SK-N-MC (cell line): ENCODE measurements at regions not wholly inside any gene's neighbourhood (a gene's known extent, or its start where the extent isn't known, plus 50 kb on each side); places are given as distances from the start of the nearest gene placed in this dataset.

ENCODE experiments used
- EZH2 ChIP-seq: fragments of 200-600 bp; sonication (generic); IDR thresholded peaks from one replicate; pipeline ENCODE4 v1.6.1; 2017; ENCODE audit warnings: antibody characterized with exemption
- FOXP2 ChIP-seq: optimal IDR thresholded peaks from 2 replicates; pipeline ENCODE3; 2011; ENCODE audit warnings: mild to moderate bottlenecking, moderate library complexity; ENCODE audit not compliant: insufficient read depth; ENCODE audit errors: extremely low read length, control extremely low read depth
- POLR2AphosphoS5 ChIP-seq: IDR thresholded peaks from 2 replicates; pipeline ENCODE4 v1.6.1; 2012; ENCODE audit warnings: mild to moderate bottlenecking, low read depth, low read length, borderline replicate concordance

DNA sequence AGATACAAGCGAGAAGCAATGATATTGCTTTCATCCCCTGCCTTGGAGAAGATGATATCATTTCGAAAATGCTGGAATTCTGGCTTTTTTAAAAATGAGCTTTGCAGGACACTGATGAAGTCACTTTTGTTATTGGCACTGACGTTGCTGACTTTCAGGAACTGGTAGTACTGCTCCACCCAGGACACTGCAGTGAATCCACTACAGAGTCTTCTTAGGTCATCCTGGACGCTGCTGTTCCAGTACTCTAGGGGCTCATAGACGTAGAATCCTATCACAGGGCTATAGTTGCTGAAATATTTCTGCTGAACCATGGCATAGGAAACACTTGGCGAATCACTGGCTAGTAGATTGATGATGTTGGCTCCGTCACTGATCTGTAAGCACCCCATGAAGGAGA is 97.2 kb downstream of the OPN5 start:
- no peak for TF ChIP-seq EZH2
- TF ChIP-seq POLR2AphosphoS5, result no peak
- no peak for TF ChIP-seq FOXP2
